ENCODE measurements at regions not wholly inside any gene's neighbourhood (a gene's known extent, or its start where the extent isn't known, plus 50 kb on each side); places are given as distances from the start of the nearest gene placed in this dataset.

- CTCF ChIA-PET, result no interaction called here
- POLR2A ChIA-PET, result no interaction called here
- no peak for DNase-seq (ENCODE audit: extremely low spot score)
- TF ChIP-seq, protein P1, sequence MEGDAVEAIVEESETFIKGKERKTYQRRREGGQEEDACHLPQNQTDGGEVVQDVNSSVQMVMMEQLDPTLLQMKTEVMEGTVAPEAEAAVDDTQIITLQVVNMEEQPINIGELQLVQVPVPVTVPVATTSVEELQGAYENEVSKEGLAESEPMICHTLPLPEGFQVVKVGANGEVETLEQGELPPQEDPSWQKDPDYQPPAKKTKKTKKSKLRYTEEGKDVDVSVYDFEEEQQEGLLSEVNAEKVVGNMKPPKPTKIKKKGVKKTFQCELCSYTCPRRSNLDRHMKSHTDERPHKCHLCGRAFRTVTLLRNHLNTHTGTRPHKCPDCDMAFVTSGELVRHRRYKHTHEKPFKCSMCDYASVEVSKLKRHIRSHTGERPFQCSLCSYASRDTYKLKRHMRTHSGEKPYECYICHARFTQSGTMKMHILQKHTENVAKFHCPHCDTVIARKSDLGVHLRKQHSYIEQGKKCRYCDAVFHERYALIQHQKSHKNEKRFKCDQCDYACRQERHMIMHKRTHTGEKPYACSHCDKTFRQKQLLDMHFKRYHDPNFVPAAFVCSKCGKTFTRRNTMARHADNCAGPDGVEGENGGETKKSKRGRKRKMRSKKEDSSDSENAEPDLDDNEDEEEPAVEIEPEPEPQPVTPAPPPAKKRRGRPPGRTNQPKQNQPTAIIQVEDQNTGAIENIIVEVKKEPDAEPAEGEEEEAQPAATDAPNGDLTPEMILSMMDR (IDR thresholded peaks at IDR 0.05; ENCODE audit: control extremely low read depth, extremely low read depth, low read depth, missing control alignments), result no peak
Measured at GRCh38 chr4:137468836-137469235, 63.5 kb downstream of the PCDH18 start.

DNA sequence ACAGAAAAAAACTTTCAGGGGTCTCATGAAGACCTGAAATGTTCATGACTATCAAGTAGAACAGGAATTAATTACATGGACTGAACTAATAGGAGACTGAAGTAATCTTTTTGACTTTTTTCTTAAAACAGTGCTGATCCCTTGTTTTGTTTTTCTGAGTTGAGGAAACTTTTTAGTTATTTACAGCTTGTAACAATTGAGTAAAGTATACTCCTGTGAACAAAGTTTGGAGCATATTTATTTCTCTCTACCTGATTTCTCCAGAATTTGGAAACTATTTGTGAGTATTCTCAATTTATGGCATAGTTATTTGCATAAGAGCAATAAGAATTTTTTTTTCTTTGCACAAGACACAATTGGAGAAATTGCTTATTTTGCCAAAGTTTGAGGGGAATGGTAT is 64.8 kb downstream of the PCDH18 start:
- TF ChIP-seq, protein P1 (IDR thresholded peaks at IDR 0.05; ENCODE audit: control extremely low read depth, extremely low read depth, low read depth, missing control alignments), result no peak
- no peak for DNase-seq (ENCODE audit: extremely low spot score)
- POLR2A ChIA-PET, result no interaction called here
- CTCF ChIA-PET, result no interaction called here

DNA sequence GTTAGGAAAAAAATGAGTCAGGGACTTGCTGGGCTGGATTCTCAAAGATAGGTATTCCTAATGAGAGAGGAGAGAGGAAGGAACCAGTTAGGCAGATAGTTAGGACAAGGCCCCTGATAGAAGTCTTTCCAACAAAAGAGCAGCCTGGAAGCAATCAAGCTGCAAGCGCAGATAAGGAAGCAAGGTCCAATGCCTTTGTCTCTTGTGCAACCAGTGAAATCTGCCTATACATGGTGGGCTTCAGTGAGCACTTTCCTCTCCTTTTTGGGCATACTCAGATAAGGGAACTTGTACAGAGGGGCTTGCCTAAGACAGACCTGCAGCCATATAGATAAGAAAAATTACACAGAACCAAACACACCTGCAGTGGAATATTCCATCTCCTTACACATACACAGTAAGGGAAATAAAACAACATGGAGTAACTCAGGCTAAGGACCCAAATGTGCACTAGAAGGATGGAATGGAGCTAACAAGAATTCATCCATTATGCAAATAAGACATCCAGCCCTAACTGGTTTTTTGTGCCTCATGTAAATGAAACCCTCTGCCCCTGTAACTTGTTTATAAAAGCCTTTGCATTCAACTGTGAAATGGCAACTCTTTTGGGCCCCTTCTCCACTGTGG is 68.8 kb downstream of the PCDH18 start:
- CTCF ChIA-PET, result interaction anchor here (1.8 kb wide), 1 partner anchor 8 kb away, joined by 4 read pairs; no protein-coding TSS in a partner anchor
- POLR2A ChIA-PET, result no interaction called here
- DNase-seq (ENCODE audit: extremely low spot score), result no peak
- TF ChIP-seq, protein P1 (IDR thresholded peaks at IDR 0.05; ENCODE audit: control extremely low read depth, extremely low read depth, low read depth, missing control alignments), result no peak

GRCh38 chr4:137455647-137456321 is 76.5 kb downstream of the PCDH18 start:
- ChIA-PET CTCF (interaction anchor here (0.9 to 1.6 kb wide), 2 partner anchors 17 to 19 kb away, joined by 4 read pairs; no protein-coding TSS in a partner anchor), POLR2A (no interaction called here)
- no peak for DNase-seq (ENCODE audit: extremely low spot score)
- TF ChIP-seq, protein P1 (IDR thresholded peaks at IDR 0.05; ENCODE audit: control extremely low read depth, extremely low read depth, low read depth, missing control alignments), result no peak

DNA sequence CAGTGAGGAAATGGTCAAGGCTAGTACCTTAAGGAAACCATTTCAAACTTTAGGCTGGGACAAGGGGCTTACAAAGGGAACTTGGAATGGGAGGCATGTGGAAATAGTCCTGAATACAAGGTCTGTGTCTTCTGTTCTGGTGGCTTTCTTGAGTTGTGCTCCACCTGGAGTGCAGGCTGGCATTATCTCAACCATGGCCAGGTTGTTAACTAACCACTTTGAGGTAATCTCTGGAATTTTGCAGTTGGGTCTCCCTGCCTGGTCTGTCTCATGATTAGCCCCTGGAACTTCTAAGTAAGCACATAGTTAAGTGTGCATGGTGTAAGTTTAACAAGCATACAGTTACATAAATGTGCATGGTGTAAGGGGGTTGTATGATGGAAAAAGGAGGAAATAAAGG is 77.5 kb downstream of the PCDH18 start:
- ChIA-PET POLR2A (no interaction called here), CTCF (interaction anchor here (0.9 kb wide), 1 partner anchor 20 kb away, joined by 4 read pairs; no protein-coding TSS in a partner anchor)
- DNase-seq (ENCODE audit: extremely low spot score), result no peak
- TF ChIP-seq, protein P1 (IDR thresholded peaks at IDR 0.05; ENCODE audit: control extremely low read depth, extremely low read depth, low read depth, missing control alignments), result no peak

DNA sequence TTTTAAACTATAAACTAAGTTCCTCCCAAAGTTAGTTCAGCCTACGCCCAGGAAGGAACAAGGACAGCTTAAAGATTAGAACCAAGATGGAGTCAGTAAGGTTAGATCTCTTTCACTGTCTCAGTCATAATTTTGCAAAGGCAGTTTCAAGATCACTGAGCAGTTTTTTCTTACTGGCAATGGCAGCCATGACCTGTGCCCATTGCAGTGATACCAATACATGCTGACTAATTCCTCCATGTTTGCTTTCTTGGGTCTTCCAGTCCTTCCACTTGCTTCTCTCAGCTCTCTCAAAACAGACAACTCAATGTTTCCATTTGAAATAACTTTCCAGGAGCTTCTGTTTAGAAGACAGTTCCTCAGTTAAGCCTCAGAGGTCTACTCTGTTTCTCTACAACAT is 79.5 kb downstream of the PCDH18 start:
- POLR2A ChIA-PET, result no interaction called here
- TF ChIP-seq, protein P1 (IDR thresholded peaks at IDR 0.05; ENCODE audit: control extremely low read depth, extremely low read depth, low read depth, missing control alignments), result no peak
- CTCF ChIA-PET, result no interaction called here
- DNase-seq (ENCODE audit: extremely low spot score), result no peak

Measured in GM10248 (cell line).